ENCODE measurements at regions not wholly inside any gene's neighbourhood (a gene's known extent, or its start where the extent isn't known, plus 50 kb on each side); places are given as distances from the start of the nearest gene placed in this dataset.

DNA sequence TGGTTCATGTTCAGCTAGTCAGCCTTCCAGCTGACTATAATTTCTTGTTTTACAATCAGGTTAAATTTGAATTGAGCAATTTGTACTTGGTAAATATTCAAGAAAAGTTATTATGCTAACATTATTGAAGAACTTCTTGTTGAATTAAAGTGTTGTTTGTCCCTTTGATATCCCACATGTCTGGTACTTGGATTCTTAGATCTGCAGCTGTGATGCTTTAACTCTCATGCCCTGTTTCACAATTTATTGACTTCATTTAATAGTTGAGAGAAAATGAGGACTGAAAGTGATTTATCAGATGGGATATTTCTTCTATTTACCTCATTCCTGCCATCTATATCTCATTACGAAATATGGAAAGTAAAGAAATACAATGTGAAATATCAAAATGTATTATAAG is 92.8 kb downstream of the FASLG start:
- no peak for ATAC-seq
- DNase-seq: no peak
- Histone ChIP-seq H3K9me3 (no peaks in the 10 kb centered on the region), H3K27me3 (no peaks in the 10 kb centered on the region), H3K4me3 (no peak overlapping the region), H3K36me3 (replicated peaks in 1 of 2; ENCODE audit: insufficient read depth in 1 of 2, low read depth in 2 of 2) (no peaks in the 10 kb centered on the region), H3K4me1 (no peaks in the 10 kb centered on the region), H3K27ac (no peak overlapping the region)
- intact Hi-C loops (cut with DNase I): no loop called here
- TF ChIP-seq, protein P1, sequence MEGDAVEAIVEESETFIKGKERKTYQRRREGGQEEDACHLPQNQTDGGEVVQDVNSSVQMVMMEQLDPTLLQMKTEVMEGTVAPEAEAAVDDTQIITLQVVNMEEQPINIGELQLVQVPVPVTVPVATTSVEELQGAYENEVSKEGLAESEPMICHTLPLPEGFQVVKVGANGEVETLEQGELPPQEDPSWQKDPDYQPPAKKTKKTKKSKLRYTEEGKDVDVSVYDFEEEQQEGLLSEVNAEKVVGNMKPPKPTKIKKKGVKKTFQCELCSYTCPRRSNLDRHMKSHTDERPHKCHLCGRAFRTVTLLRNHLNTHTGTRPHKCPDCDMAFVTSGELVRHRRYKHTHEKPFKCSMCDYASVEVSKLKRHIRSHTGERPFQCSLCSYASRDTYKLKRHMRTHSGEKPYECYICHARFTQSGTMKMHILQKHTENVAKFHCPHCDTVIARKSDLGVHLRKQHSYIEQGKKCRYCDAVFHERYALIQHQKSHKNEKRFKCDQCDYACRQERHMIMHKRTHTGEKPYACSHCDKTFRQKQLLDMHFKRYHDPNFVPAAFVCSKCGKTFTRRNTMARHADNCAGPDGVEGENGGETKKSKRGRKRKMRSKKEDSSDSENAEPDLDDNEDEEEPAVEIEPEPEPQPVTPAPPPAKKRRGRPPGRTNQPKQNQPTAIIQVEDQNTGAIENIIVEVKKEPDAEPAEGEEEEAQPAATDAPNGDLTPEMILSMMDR (IDR thresholded peaks at IDR 0.05): no peak
- TF ChIP-seq POLR2A (IDR thresholded peaks at IDR 0.05): no peak
- 70 to 72% methylated on average over 1 of the region's 1 CpG for WGBS, 2 donors

DNA sequence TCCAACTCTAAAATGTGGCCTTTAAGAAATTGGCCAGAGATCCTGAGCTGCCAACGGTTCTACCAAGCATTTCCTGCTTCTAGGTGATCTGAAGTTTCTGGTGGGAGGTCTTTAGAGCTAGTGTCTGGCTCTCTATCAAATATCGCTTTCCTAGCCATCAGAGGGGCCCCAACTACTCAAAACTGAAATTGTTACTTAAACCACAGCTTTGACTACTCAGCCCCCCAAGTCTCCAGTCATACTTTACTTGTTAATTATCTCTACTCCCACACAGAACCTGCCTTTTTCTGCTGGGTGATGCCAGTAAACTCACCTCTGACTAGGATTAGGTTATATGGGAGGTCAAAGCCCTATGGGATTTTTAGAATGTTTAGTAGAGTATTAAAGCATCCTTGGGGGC is 95.1 kb downstream of the FASLG start:
- Histone ChIP-seq H3K36me3 (replicated peaks in 1 of 2; ENCODE audit: insufficient read depth in 1 of 2, low read depth in 2 of 2) (no peaks in the 10 kb centered on the region), H3K27me3 (no peaks in the 10 kb centered on the region), H3K4me1 (no peaks in the 10 kb centered on the region), H3K27ac (no peak overlapping the region), H3K9me3 (no peaks in the 10 kb centered on the region), H3K4me3 (no peak overlapping the region)
- DNase-seq (no peak), ATAC-seq (no peak)
- intact Hi-C loops (cut with DNase I): no loop called here
- TF ChIP-seq POLR2A (IDR thresholded peaks at IDR 0.05): no peak
- TF ChIP-seq, protein P1 (IDR thresholded peaks at IDR 0.05): no peak
- WGBS, 2 donors: 44 to 54% methylated on average over 2 of the region's 2 CpGs

DNA sequence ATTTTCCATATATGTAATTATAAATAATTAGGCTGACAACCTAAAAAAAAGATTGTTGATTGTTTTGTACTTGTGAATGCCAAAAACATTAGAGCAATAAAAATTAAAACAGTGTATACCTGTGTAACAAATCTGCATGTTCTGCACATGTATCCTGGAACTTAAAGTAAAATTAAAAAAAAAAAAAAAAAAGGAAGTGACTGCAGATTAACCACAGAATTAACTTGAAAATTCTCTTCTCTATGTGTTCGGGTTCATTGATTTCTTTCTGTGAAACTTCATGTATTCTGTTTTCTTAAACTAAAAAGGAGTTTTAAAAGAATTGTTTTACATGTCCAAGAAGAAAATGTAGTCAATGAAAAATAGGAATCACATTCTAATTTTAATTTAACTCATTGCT is 95.7 kb downstream of the FASLG start:
- ATAC-seq (no peak), DNase-seq (no peak)
- Histone ChIP-seq H3K9me3 (no peaks in the 10 kb centered on the region), H3K27ac (no peak overlapping the region), H3K4me1 (no peaks in the 10 kb centered on the region), H3K4me3 (no peak overlapping the region), H3K36me3 (replicated peaks in 1 of 2; ENCODE audit: insufficient read depth in 1 of 2, low read depth in 2 of 2) (no peaks in the 10 kb centered on the region), H3K27me3 (no peaks in the 10 kb centered on the region)
- TF ChIP-seq, protein P1 (IDR thresholded peaks at IDR 0.05): no peak
- 75 to 77% methylated on average over 1 of the region's 1 CpG for WGBS, 2 donors
- intact Hi-C loops (cut with DNase I): no loop called here

DNA sequence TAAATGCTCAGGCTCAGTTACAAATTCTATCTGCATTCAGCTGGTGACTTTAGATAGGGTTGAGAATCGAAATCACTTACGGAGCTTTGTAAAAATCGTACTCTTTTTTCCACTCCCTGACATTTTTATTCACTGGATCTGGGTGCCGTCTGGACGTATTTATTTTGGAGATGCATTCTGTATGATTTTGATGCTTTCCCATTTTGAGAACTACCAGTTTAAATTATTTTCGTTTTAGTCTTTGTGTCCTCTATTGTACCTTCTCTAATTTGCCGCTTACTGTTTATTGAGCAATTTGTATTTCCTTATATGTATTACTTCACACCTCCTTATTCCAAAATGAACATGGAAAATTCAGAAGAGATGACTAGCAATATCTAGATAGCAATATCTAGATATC is 96.2 kb downstream of the FASLG start:
- Histone ChIP-seq H3K36me3 (replicated peaks in 1 of 2; ENCODE audit: insufficient read depth in 1 of 2, low read depth in 2 of 2) (no peaks in the 10 kb centered on the region), H3K9me3 (no peaks in the 10 kb centered on the region), H3K27me3 (no peaks in the 10 kb centered on the region), H3K27ac (no peak overlapping the region), H3K4me3 (no peak overlapping the region), H3K4me1 (no peaks in the 10 kb centered on the region)
- ATAC-seq (no peak), DNase-seq (no peak)
- WGBS, 2 donors: 73 to 84% methylated on average over 7 of the region's 7 CpGs
- intact Hi-C loops (cut with DNase I): no loop called here
- TF ChIP-seq, protein P1 (IDR thresholded peaks at IDR 0.05): no peak
- TF ChIP-seq POLR2A (IDR thresholded peaks at IDR 0.05): no peak

DNA sequence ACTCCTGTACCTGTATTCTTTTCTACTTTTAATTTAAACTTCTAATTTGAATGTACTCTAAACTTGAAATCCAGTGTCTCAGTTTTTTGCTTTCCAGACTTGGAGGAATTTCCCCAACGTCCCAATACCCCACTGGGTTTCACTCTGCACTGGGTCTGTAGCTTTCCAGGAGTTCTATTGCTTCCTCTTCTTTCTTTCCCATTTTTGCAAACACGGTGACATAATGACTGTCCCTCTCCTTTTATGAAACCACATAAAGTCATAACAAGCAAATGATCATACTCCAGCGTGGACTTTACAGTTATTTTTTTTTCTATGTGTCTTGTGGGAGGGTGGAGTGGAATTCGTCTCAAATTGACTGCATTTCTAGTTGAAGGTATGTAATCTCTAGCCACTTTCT is 97.1 kb downstream of the FASLG start:
- Histone ChIP-seq H3K4me1 (no peaks in the 10 kb centered on the region), H3K4me3 (no peak overlapping the region), H3K36me3 (replicated peaks in 1 of 2; ENCODE audit: insufficient read depth in 1 of 2, low read depth in 2 of 2) (no peaks in the 10 kb centered on the region), H3K27me3 (no peaks in the 10 kb centered on the region), H3K9me3 (no peaks in the 10 kb centered on the region), H3K27ac (no peak overlapping the region)
- 42 to 61% methylated on average over 4 of the region's 4 CpGs for WGBS, 2 donors
- intact Hi-C loops (cut with DNase I): no loop called here
- no peak for ATAC-seq
- TF ChIP-seq POLR2A (IDR thresholded peaks at IDR 0.05): no peak
- TF ChIP-seq, protein P1 (IDR thresholded peaks at IDR 0.05): no peak
- no peak for DNase-seq
